T-helper 2 cell treated with Interferon-gamma antibody and Interleukin-4, amounts not matched to agents 100 ng/mL and 5 ng/mL, for 36 hours (primary cell): ENCODE measurements at regions not wholly inside any gene's neighbourhood (a gene's known extent, or its start where the extent isn't known, plus 50 kb on each side); places are given as distances from the start of the nearest gene placed in this dataset.
"Not testable (repeated sequence)": the region's sequence is repeated elsewhere in the genome, so short reads cannot be mapped to it uniquely, and the experiment has no call there.

Experiments used
- intact Hi-C: fragments of 100-400 bp; cut with micrococcal nuclease; formaldehyde crosslinking; loops from one replicate; pipeline ENCODE4 v1.15.1; 2023

DNA sequence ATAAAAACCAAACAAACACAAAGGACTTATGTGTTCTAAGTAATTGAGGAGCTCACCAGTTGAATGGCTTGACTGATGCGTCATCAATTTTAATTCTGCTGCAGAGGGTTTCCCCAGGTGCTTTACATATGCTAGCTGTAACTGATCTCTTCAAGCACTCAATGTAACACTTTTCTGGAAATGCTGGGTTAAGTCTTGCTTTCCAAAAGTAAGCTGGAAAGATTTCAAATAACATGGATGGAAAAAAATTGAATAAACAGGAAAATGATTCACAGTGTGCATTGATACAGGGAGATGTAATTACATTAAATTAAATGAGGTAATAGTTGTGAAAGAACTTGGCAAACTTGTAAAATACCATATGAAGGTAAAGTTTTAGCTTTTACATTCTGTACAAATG is 186.7 kb upstream of the WDFY3 start:
- intact Hi-C loops: no loop called here

DNA sequence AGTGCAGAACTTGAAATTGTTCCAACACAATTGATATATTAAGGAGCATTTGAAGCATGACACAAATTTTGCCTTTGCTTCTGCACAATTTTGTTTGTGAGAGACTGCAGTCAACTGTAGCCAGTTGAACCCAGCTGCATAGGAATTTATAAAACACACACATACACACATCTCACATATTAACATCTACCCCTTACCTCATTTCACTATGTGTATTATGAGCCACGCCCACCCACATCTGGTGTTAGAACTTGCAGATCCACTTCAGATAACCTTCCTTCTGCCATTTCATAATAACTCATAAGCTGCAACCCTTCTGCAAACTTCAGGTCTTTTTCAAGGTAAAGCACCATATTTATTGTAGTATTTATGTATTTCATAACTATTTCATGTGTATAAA is 188.1 kb upstream of the WDFY3 start:
- intact Hi-C loops: no loop called here

DNA sequence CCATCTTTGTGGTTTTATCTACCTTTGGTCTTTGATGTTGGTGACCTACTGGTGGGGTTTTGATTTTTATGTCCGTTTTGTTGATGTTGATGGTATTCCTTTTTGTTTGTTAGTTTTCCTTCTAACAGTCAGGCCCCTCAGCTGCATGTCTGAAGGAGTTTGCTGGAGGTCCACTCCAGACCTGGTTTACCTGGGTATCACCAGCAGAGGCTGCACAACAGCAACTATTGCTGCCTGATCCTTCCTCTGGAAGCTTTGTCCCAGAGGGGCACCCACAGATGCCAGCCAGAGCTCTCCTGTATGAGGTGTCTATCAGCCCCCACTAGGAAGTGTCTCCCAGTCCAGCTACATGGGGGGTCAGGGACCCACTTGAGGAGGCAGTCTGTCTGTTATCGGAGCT is 199.3 kb upstream of the WDFY3 start:
- intact Hi-C loops: no loop called here

DNA sequence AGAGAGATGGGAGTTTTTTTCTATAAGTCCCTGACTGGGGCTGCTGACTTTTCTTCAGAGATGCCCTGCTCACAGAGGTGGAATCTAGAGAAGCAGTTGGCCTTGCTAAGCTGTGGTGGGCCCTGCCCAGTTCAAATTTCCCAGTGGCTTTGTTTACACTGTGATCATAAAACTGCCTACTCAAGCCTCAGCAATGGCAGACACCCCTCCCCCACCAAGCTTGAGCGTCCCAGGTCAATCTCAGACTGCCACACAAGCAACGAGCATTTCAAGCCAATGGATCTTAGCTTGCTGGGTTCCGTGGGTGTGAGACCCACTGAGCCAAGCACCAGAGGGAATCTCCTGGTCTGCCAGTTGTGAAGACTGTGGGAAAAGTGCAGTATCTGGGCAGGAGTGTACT is 199.8 kb upstream of the WDFY3 start:
- intact Hi-C loops: no loop called here

DNA sequence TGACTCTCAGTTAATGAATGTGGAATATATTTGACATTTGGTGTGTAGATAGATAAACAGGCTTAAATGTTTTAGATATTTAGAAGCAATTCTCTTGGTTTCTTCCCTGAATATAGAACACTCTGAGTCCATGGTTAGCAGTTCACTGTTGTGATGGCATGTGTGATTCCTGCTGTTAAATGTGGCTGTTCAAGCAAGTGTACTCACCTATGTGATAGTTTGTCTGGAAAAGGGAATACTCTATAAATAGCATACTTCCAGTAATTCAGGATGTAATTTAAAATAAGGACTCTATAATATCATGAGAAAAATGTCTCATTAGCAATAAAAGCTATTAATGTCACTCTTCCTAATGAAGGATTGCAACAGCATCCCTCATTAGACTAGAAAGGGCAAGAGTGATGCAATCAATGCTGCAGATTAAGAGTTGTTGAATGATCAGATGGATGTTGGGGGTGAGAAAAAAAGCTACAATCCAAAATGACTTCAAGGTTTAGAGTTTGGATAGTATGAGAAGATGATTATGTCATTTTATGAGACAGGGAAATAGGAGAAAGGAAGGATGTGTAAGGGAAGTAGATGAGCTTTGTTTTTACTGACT is 201.8 kb upstream of the WDFY3 start:
- intact Hi-C loops: no loop called here

DNA sequence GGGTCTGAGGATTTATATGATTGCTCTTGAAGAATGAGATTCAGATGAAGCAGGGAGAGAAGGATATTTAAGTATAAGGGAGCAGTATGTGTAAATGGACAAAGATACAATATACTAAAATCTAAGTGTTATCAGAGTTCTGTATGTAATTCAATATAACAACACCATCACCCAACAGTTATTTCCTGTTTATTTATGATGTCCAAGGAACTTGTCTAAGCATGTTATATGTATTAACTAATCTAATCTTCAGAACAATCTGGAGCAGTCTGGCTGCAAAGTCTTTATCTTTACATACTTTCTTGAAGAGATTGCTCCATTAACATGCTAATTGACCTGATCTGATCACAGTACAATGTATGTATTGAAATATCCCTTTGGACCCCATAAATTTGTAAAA is 203.8 kb upstream of the WDFY3 start:
- intact Hi-C loops: no loop called here

DNA sequence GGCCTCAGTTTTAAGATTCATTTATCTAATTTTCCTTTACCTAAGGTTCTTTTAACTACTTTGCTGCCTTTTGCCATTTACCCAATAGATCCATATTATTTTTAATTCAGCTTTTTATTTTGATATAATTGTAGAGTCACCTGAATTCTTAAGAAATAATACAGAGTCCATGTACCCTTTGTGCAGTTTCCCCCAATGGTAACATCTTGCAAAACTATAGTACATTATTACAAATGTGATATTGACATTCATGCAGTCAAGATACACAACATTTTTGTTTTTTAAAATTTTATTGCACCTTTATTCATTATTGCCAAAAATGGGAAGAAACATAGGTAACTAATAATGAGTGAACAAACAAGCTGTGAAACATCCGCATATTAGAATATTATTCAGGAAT is 208.7 kb upstream of the WDFY3 start:
- intact Hi-C loops: no loop called here

DNA sequence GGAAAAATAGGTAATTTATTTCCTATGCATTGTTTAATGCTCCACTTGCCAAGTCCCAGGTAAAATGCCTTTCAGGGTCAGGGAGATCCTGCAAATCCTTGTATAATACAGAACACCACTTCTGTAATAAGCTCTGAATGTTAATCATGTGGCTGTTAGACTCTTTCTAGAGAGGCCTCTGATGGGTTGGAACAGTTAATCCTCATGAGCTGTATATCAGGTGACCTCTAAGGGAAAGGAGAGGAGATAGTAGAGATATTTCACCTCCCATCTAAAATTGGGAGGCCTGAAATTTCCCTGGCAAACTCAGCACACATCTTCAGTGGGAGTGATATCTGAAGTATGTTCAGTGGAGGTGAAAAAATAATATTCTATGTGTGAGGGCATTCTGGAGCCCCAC is 210.6 kb upstream of the WDFY3 start:
- intact Hi-C loops: no loop called here

DNA sequence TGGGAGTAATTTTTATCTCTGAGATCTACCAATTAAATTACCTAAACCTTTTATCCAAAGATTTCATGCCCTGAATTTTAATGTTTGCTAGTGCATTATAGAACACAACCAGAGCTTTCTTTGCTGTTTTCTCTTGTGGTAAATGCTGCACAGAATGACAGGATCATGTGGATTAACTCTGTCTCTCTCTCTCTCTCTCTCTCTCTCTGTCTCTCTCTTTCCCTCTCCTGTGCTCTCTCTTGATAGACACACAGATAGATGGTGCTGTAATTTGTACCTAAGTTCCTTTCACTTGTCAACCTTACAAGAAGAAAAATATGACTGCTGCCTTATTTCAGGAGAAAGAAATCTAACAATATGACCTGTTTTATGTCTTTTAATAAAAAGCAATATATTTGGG is 211.2 kb upstream of the WDFY3 start:
- intact Hi-C loops: no loop called here

DNA sequence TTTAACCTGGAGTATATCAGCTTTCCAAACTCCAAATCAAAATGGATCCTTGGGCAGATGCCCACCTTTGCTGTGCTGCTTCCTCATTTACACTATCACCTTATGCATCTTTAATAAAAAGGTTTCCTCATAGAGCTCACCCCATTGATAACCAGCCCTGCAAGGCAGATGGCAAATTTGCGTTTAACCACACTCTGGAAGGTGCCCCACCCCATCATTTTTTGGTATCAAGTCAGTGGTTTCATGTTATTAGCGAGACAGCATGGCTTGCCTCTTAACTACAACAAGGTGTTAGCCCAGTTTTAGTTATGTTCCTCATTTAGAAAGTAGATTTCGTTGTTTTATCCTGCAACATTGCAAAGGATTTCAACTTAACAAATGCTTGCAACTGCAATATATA is 214.0 kb upstream of the WDFY3 start:
- intact Hi-C loops: no loop called here

DNA sequence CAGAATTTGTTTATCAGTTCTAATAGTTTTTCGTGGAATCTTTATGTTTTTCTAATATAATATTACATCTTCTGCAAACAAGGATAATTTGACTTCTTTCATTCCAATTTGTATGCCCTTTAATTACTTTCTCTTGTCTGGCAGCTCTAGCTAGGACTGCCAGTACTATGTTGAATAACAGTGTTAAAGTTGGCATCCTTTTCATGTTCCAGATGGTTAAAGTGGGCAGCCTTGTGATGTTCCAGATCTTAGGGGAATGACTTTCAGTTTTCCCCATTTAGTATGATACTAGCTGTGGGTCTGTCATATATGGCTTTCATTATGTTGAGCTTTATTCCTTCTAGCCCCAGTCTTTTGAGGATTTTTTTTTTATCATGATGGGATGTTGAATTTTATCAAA is 220.6 kb upstream of the WDFY3 start:
- intact Hi-C loops: no loop called here

DNA sequence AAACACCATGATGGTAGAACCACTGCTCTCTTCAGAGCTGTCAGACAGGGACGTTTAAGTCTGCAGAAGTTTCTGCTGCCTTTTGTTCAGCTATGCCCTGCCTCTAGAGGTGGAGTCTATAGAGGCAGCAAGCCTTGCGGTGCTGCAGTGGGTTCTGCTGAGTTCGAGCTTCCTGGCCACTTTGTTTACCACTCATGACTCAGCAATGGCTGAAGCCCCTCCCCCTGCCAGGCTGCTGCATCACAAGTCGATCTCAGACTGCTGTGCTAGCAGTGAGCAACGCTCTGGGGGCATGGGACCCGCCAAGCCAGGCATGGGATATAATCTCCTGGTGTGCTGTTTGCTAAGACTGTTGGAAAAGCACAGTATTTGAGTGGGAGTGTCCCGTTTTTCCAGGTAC is 229.5 kb upstream of the WDFY3 start:
- intact Hi-C loops: not testable (repeated sequence)

DNA sequence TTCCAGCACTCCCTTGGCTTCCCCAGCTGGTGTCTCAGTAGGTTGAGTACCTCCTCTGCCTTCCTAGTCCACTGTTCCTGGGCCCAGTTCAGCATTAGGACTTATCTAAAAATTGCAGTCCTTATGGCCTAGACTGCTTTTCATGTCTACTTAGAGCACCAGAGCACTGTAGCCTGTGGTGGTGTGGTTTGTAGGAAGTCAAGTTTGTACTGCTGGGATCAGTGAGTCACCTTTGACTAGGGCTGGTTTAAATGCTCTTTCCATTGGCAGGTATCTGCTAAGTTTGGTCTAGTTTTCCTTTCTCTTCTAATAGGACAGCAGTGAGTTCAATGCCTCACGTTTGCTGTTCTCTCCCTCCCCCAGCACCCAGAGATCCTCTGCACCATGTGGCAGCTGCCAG is 233.6 kb upstream of the WDFY3 start:
- intact Hi-C loops: no loop called here

DNA sequence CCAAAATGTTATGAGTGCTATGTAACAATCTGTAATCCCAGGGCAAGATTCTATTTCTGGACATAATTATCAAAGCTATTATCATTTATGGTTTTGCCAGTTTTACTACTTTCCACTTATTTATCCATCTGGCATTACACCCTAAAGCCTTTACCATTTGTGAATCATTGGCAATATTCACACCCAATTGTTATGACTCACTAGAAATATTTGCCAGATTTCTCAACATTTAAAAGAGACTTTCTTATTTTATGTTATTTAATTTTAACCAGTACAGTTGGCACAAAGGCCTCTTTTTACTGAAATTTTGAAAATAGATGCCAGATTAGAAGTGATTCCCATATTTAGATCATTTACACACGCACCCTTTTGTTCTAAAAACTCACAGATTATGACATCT is 242.7 kb upstream of the WDFY3 start:
- intact Hi-C loops: no loop called here

DNA sequence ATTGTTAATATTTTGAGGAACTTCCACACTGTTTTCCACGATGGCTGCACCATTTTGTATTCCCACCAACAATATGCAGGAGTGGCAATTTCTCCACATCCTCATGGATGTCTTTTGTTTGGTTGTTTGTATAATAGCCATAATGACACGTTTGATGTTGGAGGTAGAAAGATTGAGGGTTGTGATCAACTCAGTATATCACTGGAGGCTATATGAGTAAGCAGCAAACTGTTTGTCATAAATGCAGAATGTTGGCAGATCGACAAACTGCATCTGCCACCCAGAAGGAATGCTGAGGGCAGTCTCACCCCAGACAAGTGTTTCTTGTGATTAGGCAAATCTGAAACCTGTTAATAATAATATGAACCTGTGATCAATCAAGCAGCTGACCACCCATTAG is 243.9 kb upstream of the WDFY3 start:
- intact Hi-C loops: no loop called here

DNA sequence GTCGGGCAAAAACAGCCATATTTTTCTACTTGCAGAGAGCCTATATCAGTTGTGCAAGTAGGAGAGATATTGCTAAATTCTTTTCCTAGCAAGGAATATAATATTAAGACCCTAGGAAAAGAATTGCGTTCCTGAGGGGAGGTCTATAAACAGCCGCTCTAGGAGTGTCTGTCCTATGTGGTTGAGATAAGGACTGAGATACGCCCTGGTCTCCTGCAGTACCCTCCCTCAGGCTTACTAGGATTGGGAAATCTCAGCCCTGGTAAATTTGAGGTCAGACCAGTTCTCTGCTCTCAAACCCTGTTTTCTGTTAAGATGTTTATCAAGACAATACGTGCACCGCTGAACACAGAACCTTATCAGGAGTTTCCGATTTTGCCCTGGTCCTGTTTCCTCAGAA is 250.1 kb upstream of the WDFY3 start:
- intact Hi-C loops: not testable (repeated sequence)

DNA sequence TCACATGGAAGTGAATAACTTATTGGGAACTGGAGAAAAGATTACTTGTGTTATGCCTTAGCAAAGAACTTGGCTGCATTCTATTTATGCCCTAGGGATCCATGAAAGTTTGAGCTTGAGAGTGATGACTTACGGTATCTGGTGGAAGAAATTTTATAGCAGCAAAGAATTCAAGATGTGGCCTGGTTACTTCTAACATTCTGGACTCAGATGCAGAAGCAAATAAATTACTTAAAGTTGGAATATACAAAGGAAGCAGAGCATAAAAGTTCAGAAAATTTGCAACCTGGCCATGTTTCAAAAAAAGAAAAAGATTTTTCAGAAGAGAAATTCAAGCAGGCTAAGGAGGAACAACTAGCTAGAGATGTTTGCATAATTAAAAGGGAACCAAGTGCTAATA is 252.3 kb upstream of the WDFY3 start:
- intact Hi-C loops: no loop called here

DNA sequence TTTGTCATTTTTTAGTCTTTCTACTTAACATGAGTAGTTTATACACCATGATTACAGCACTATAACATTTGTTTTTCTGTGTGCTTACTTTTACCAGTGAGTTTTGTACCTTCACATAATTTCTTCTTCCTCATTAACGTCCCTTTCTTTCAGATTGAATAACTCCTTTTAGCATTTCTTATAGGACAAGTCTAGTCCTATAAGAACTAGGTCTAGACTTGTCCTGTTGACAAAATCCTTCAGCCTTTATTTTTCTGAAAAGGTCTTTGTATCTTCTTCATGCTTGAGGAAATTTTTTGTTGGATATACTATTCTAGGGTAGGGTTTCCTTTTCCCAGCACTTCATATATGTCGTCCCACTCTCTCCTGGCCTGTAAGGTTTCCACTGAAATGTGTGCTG is 253.3 kb upstream of the ARHGAP24 start:
- intact Hi-C loops: no loop called here

DNA sequence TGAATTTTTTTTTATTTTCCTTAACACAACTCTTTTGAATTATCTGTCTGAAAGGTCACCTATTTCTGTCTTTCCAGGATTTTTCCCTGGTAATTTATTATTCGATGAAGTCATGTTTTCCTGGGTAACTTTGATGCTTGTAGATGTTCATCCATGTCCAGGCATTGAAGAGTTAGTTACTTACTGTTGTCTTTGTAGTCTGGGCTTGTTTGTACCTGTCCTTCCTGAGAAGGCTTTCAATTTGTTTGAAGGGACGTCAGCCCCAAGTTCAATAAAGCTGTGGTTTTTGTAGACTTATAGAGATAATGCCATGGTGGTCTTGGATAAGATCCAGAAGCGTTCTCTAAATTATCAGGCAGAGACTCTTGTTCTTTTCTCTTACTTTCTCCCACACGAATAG is 252.4 kb upstream of the ARHGAP24 start:
- intact Hi-C loops: no loop called here

DNA sequence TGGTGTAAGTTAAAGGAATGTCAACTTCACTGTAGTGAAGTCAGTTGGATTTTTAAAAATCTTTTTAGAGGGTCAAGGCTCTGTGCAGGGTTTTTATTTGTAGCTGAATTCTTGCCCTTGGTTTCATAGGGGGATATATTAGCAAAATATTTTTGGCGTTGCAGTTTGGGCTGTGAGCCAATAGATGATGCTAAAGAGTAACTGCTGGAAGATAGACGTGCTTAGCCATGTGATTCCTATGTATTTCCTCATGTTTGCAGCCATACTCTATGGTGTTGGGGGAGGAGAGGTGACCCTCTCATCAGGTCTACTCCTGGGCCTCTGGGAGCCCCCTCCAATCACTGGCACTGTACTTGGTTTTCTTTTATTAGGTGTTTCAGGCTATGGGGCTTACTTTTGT is 246.7 kb upstream of the ARHGAP24 start:
- intact Hi-C loops: no loop called here

DNA sequence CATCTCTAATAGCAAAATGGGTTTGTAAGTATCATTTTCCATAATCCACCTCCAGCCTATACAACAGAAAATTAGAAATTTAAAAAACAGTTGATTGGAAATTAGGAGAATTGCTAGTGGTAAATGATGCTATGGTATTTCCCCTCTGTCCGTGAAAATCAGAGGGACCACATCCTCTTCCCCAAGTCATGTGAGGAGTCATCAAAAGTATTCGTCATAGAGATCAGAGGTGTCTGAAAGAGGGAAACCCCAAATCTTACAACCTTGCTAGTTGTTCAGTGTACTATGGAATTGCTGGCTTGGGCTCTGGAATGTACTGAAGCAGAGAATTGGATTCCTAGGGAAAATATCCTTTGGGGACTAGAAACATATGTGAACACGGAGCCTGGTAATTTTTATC is 241.4 kb upstream of the ARHGAP24 start:
- intact Hi-C loops: no loop called here

DNA sequence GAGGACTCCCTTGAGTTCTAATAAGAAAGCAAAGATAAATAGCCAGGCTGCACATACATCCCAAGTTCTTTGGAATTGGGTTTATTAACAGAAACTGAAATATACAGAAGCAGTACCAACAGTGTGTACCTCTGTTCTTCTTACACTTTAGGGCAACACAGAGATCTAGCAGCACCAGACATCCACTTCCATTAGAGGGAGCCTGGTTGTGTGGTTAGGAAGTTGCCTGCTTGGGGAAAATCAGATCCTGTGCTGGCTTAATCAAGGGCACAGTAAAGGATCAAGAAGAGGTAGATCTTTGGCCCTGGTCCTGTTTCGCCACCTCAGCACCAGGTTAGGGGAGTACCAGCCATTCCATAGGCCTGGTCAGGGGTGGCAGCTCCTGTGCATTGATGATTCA is 231.1 kb upstream of the ARHGAP24 start:
- intact Hi-C loops: no loop called here

DNA sequence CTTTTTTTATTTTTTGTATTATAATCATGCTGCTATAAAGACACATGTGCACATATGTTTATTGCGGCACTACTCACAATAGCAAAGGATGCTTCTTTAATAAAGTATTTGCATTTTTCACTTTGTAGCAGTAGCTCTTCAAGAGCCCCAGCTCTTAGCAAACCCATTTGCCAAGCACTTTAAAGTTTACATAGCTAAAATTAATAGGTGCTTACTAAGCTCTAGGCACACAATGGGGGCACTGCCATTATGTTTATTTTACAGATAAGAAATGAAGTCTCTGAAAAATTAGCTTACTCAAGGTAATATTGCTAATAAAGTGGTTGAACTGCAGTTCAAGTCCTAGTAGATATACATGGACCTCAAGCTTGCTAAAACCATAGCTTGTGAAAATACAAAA is 230.3 kb upstream of the ARHGAP24 start:
- intact Hi-C loops: no loop called here

DNA sequence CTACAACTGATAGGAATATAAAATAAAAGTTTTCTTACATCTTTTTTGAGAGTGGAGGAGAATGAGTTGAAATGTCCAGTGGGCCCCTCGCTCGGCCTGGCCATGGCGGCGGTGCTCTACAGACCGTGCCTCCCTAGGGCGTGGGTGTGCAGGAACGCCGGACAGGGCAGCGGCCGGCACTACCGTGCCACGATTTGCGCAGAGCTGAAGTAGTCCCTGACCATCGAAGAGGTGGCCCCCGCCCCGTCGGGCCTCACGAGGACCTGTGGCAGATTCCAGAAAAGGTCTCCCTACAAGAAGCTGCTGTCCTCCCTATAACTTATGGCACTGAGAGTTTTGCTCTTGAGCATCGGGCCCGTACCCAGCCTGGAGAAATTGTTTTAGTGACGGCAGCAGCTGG is 228.9 kb upstream of the ARHGAP24 start:
- intact Hi-C loops: no loop called here
